SU-DHL-6 (cell line): ENCODE measurements at regions not wholly inside any gene's neighbourhood (a gene's known extent, or its start where the extent isn't known, plus 50 kb on each side); places are given as distances from the start of the nearest gene placed in this dataset.

Experiments used
- CTCF ChIP-seq: fragments of 200-600 bp; sonication (generic); IDR thresholded peaks from one replicate; pipeline ENCODE4 v1.5.1; 2017; ENCODE audit warnings: antibody characterized with exemption, mild to moderate bottlenecking, low read length, moderate library complexity; ENCODE audit not compliant: insufficient read depth, poor library complexity, severe bottlenecking
- EZH2phosphoT487 ChIP-seq: fragments of 200-600 bp; sonication (generic), shearing (Covaris generic); conservative IDR thresholded peaks from 2 replicates; pipeline ENCODE4 v1.6.1; 2018; ENCODE audit warnings: mild to moderate bottlenecking, antibody characterized with exemption, low read length, moderate library complexity, mixed read lengths

GRCh38 chrX:65203545-65203944, 227.3 kb upstream of the ZC4H2 start:
- TF ChIP-seq CTCF (no peak), EZH2phosphoT487 (no peak)
